ENCODE measurements at regions not wholly inside any gene's neighbourhood (a gene's known extent, or its start where the extent isn't known, plus 50 kb on each side); places are given as distances from the start of the nearest gene placed in this dataset.

DNA sequence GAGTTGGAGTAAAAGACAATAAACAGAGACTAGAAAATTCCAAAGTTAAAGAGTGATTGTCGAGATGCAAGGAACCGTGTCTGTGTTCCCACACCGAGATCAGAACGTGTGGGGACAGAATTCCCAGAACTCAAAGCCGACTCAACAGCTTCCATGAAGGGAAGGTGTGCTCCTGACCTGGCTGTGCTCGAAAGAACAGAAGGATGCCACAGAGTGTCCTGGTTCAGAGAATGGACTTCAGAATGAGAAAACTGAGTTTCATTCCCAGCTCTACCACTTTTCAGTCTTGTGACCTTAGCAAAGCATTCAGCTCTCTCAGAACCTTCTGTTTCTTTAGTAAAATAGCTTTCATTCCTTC, 420.0 kb upstream of the SLC30A5 start:
- TF ChIP-seq EP300 (IDR thresholded peaks at IDR 0.05) (no peak), POLR2AphosphoS5 (IDR thresholded peaks at IDR 0.05) (no peak), POLR2A (IDR thresholded peaks at IDR 0.05) (no peak)
- TF ChIP-seq, protein P1, sequence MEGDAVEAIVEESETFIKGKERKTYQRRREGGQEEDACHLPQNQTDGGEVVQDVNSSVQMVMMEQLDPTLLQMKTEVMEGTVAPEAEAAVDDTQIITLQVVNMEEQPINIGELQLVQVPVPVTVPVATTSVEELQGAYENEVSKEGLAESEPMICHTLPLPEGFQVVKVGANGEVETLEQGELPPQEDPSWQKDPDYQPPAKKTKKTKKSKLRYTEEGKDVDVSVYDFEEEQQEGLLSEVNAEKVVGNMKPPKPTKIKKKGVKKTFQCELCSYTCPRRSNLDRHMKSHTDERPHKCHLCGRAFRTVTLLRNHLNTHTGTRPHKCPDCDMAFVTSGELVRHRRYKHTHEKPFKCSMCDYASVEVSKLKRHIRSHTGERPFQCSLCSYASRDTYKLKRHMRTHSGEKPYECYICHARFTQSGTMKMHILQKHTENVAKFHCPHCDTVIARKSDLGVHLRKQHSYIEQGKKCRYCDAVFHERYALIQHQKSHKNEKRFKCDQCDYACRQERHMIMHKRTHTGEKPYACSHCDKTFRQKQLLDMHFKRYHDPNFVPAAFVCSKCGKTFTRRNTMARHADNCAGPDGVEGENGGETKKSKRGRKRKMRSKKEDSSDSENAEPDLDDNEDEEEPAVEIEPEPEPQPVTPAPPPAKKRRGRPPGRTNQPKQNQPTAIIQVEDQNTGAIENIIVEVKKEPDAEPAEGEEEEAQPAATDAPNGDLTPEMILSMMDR (IDR thresholded peaks at IDR 0.05): no peak

Data from gastroesophageal sphincter (tissue), 3 donors.